Loucy (cell line): ENCODE measurements at regions not wholly inside any gene's neighbourhood (a gene's known extent, or its start where the extent isn't known, plus 50 kb on each side); places are given as distances from the start of the nearest gene placed in this dataset.

Source experiments
- EZH2phosphoT487 ChIP-seq: fragments of 200-600 bp; IDR thresholded peaks from 2 replicates; pipeline ENCODE4 v1.6.1; 2018; ENCODE audit warnings: antibody characterized with exemption, mild to moderate bottlenecking, moderate library complexity, borderline replicate concordance
- TF ChIP-seq, protein P1 (sequence below): fragments of 200-600 bp; sonication (generic); conservative IDR thresholded peaks from 2 replicates; pipeline ENCODE4 v1.5.1; 2014; ENCODE audit warnings: mild to moderate bottlenecking, antibody characterized with exemption, low read length

DNA sequence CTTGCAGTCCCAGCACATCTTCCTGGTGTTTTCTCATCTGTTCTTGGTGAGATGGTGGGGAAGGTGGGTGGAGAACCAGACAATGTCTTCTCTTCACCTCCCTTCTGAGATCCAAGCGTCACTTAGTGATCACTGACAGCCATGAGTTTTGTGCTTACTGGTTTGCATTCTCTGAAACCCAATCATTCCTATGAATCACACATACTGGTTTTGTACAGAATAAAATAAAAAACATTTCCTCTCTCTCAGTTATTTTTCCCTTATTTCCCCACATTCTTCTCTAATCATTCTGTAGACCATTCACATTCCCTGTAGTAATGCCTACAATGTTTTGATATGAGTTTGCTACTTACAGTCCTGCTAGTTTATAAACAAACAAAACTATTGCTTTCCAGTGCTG is 143.8 kb upstream of the SLC13A1 start:
- TF ChIP-seq, protein P1, sequence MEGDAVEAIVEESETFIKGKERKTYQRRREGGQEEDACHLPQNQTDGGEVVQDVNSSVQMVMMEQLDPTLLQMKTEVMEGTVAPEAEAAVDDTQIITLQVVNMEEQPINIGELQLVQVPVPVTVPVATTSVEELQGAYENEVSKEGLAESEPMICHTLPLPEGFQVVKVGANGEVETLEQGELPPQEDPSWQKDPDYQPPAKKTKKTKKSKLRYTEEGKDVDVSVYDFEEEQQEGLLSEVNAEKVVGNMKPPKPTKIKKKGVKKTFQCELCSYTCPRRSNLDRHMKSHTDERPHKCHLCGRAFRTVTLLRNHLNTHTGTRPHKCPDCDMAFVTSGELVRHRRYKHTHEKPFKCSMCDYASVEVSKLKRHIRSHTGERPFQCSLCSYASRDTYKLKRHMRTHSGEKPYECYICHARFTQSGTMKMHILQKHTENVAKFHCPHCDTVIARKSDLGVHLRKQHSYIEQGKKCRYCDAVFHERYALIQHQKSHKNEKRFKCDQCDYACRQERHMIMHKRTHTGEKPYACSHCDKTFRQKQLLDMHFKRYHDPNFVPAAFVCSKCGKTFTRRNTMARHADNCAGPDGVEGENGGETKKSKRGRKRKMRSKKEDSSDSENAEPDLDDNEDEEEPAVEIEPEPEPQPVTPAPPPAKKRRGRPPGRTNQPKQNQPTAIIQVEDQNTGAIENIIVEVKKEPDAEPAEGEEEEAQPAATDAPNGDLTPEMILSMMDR = no peak
- TF ChIP-seq EZH2phosphoT487 = no peak
